CD14-positive monocyte (primary cell): ENCODE measurements at regions not wholly inside any gene's neighbourhood (a gene's known extent, or its start where the extent isn't known, plus 50 kb on each side); places are given as distances from the start of the nearest gene placed in this dataset.

Experiments used
- DNase-seq, 3 donors: peaks; one replicate each; pipeline ENCODE4 v3.0.0-alpha.2; 2011 to 2022
- H2AFZ ChIP-seq: 2 replicates; pipeline ENCODE4 v1.6.0; 2012; ENCODE audit warnings: mild to moderate bottlenecking, low read depth, low read length, inconsistent platforms; ENCODE audit not compliant: insufficient read depth, poor library complexity, severe bottlenecking
- H3K27ac ChIP-seq, 2 donors: 1 replicate in 1 of 2; 2 replicates in 1 of 2; pipeline ENCODE4 v1.5.1; 2012 to 2013; ENCODE audit warnings: low read length in 2 of 2, control low read depth in 1 of 2, inconsistent platforms in 1 of 2, low read depth in 1 of 2, mild to moderate bottlenecking in 1 of 2
- H3K27me3 ChIP-seq, 2 donors: one replicate each; pipeline versions ENCODE4 v1.6.0 to v1.6.1; 2011 to 2013; ENCODE audit warnings: low read length in 2 of 2; ENCODE audit not compliant: control insufficient read depth in 2 of 2, insufficient read depth in 2 of 2
- H3K36me3 ChIP-seq, 2 donors: replicated peaks in 1 of 2; 1 replicate in 1 of 2; 2 replicates in 1 of 2; pipeline versions ENCODE4 v1.5.1 to v1.6.1; 2012 to 2013; ENCODE audit warnings: low read length in 2 of 2, control low read depth in 1 of 2, inconsistent platforms in 1 of 2, mild to moderate bottlenecking in 1 of 2; ENCODE audit not compliant: insufficient read depth in 2 of 2, control insufficient read depth in 1 of 2
- H3K4me1 ChIP-seq, 2 donors: 1 replicate in 1 of 2; 2 replicates in 1 of 2; pipeline versions ENCODE4 v1.5.1 to v1.6.1; 2012 to 2013; ENCODE audit warnings: low read length in 2 of 2, control low read depth in 1 of 2, inconsistent platforms in 1 of 2, mild to moderate bottlenecking in 1 of 2, moderate library complexity in 1 of 2; ENCODE audit not compliant: insufficient read depth in 2 of 2, control insufficient read depth in 1 of 2
- H3K4me2 ChIP-seq: replicated peaks from 2 replicates; pipeline ENCODE3; 2012; ENCODE audit warnings: low read length, moderate library complexity, mild to moderate bottlenecking; ENCODE audit not compliant: poor library complexity, severe bottlenecking; ENCODE audit errors: extremely low read depth
- H3K4me3 ChIP-seq, 3 experiments: fragments of 200-600 bp in 1 of 3; sonication (generic) in 1 of 3; replicated peaks in 1 of 3; 1 replicate in 2 of 3; 2 replicates in 1 of 3; pipeline ENCODE4 v1.5.1; 2011 to 2013; ENCODE audit warnings: low read length in 3 of 3, mild to moderate bottlenecking in 3 of 3, control low read depth in 2 of 3, low read depth in 2 of 3, inconsistent platforms in 1 of 3, moderate library complexity in 1 of 3
- H3K79me2 ChIP-seq: 2 replicates; pipeline ENCODE4 v1.6.0; 2012; ENCODE audit warnings: mild to moderate bottlenecking, control low read depth, inconsistent platforms, low read length, moderate library complexity; ENCODE audit not compliant: insufficient read depth
- H3K9ac ChIP-seq: 2 replicates; pipeline ENCODE4 v1.6.0; 2017; ENCODE audit warnings: low read length, mild to moderate bottlenecking; ENCODE audit not compliant: insufficient read depth, poor library complexity, severe bottlenecking
- H3K9me3 ChIP-seq, 2 donors: replicated peaks in 1 of 2; 1 replicate in 1 of 2; 2 replicates in 1 of 2; pipeline versions ENCODE4 v1.5.1 to v1.6.1; 2012 to 2013; ENCODE audit warnings: low read length in 2 of 2, control low read depth in 1 of 2; ENCODE audit not compliant: control insufficient read depth in 1 of 2, insufficient read depth in 1 of 2
- H4K20me1 ChIP-seq: 2 replicates; pipeline ENCODE4 v1.6.0; 2012; ENCODE audit warnings: mild to moderate bottlenecking, low read length, control low read depth, moderate library complexity; ENCODE audit not compliant: insufficient read depth
- H3K27ac Mint-ChIP-seq, 7 donors: one replicate each; pipeline ENCODE4 v1.8.0; 2020; ENCODE audit warnings: mild to moderate bottlenecking in 7 of 7, mixed read lengths in 7 of 7, moderate library complexity in 6 of 7, inconsistent platforms in 2 of 7
- H3K27me3 Mint-ChIP-seq, 3 donors: one replicate each; pipeline ENCODE4 v1.8.0; 2021 to 2022; ENCODE audit warnings: low read depth in 3 of 3, mild to moderate bottlenecking in 3 of 3, mixed read lengths in 3 of 3, moderate library complexity in 3 of 3, inconsistent platforms in 1 of 3
- H3K36me3 Mint-ChIP-seq, 2 donors: one replicate each; pipeline ENCODE4 v1.8.0; 2020; ENCODE audit warnings: mixed read lengths in 2 of 2, inconsistent platforms in 1 of 2, mild to moderate bottlenecking in 1 of 2
- H3K4me1 Mint-ChIP-seq: one replicate; pipeline ENCODE4 v1.8.0; 2020; ENCODE audit warnings: mild to moderate bottlenecking, mixed read lengths
- H3K4me3 Mint-ChIP-seq, 2 donors: one replicate each; pipeline ENCODE4 v1.8.0; 2020; ENCODE audit warnings: mild to moderate bottlenecking in 2 of 2, mixed read lengths in 2 of 2, moderate library complexity in 1 of 2
- H3K9me3 Mint-ChIP-seq, 7 donors: one replicate each; pipeline ENCODE4 v1.8.0; 2020 to 2022; ENCODE audit warnings: mixed read lengths in 7 of 7, mild to moderate bottlenecking in 6 of 7, moderate library complexity in 6 of 7, inconsistent platforms in 2 of 7
- CTCF ChIP-seq: fragments of 200-600 bp; IDR thresholded peaks from one replicate; pipeline ENCODE4 v1.8.0; 2022; ENCODE audit warnings: antibody characterized with exemption, mild to moderate bottlenecking
- WGBS: methylation state at CpG from one replicate; pipeline ENCODE4 v1.1.5; 2013; ENCODE audit warnings: missing lambda C conversion rate; ENCODE audit not compliant: insufficient coverage; 5-methylcytosine and 5-hydroxymethylcytosine counted together
- intact Hi-C, 2 donors: fragments of 100-400 bp; cut with micrococcal nuclease; formaldehyde crosslinking; loops; one replicate each; pipeline versions ENCODE4 v1.15.0 to v1.15.1; 2023

- no peak overlapping the region for H3K27ac ChIP-seq
- Mint-ChIP-seq H3K9me3 (peaks cover 0 to 7% (median 3%) of the 10 kb centered on the region in 7 donors), H3K4me1 (no peaks in the 10 kb centered on the region), H3K4me3 (no peak overlapping the region), H3K27me3 (no peaks in the 10 kb centered on the region), H3K27ac (peak overlapping the region in 1 of 7 donors; percentile 68), H3K36me3 (no peaks in the 10 kb centered on the region)
- H4K20me1 ChIP-seq = no peaks in the 10 kb centered on the region
- no peak for DNase-seq
- no peaks in the 10 kb centered on the region for H3K36me3 ChIP-seq
- H3K4me1 ChIP-seq = no peaks in the 10 kb centered on the region
- no peak overlapping the region for H3K4me3 ChIP-seq
- no peak overlapping the region for H3K9ac ChIP-seq
- H3K79me2 ChIP-seq = no peaks in the 10 kb centered on the region
- no peaks in the 10 kb centered on the region for H3K27me3 ChIP-seq
- H3K9me3 ChIP-seq = peaks cover under 1 to 7% of the 10 kb centered on the region in 2 donors
- no peak overlapping the region for H3K4me2 ChIP-seq
- intact Hi-C loops = no loop called here
- no peak overlapping the region for H2AFZ ChIP-seq
- TF ChIP-seq CTCF = no peak
- 100% methylated on average over 1 of the region's 3 CpGs for WGBS
Observed at GRCh38 chr21:25079053-25079452, 528.2 kb downstream of the MRPL39 start.

GRCh38 chr21:25062061-25062460, 545.2 kb downstream of the MRPL39 start:
- Mint-ChIP-seq H3K36me3 (no peaks in the 10 kb centered on the region), H3K9me3 (peaks cover 0 to 6% (median 3%) of the 10 kb centered on the region in 7 donors), H3K4me3 (no peak overlapping the region), H3K27ac (no peak overlapping the region), H3K4me1 (no peaks in the 10 kb centered on the region), H3K27me3 (no peaks in the 10 kb centered on the region)
- TF ChIP-seq CTCF = no peak
- no peak overlapping the region for H3K9ac ChIP-seq
- no peak overlapping the region for H3K27ac ChIP-seq
- peaks cover 0 to 6% of the 10 kb centered on the region in 2 donors for H3K9me3 ChIP-seq
- no peaks in the 10 kb centered on the region for H3K36me3 ChIP-seq
- H3K4me2 ChIP-seq = no peak overlapping the region
- intact Hi-C loops = no loop called here
- DNase-seq = no peak
- WGBS = no CpG with 5 or more reads among the region's 1 CpG
- H4K20me1 ChIP-seq = no peaks in the 10 kb centered on the region
- H3K27me3 ChIP-seq = no peaks in the 10 kb centered on the region
- no peak overlapping the region for H3K4me3 ChIP-seq
- H2AFZ ChIP-seq = no peak overlapping the region
- H3K4me1 ChIP-seq = no peaks in the 10 kb centered on the region
- H3K79me2 ChIP-seq = no peaks in the 10 kb centered on the region
